ENCODE measurements at regions not wholly inside any gene's neighbourhood (a gene's known extent, or its start where the extent isn't known, plus 50 kb on each side); places are given as distances from the start of the nearest gene placed in this dataset.

DNA sequence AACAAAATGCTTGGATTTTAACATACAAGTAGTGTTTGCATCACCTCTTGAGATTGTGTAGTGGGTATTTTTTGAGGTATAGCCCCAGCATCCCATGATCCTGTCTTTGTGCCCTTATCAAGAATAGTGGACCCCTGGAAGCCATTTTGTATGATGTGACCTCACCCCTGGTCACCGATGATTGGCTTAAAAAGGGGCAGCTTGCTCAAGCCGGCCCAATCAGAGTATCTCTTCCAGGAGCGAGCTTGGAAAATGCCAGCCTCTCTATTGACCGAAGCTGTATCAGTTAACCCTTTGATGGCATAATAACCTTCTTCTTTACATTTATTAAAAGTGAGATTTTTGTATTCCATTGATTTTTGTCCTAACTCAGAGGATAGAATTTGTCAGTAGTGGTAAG, 55.5 kb upstream of the FAM20A start:
- Histone ChIP-seq H3K4me1 (no peaks in the 10 kb centered on the region), H3K27ac (no peak overlapping the region), H3K27me3 (no peaks in the 10 kb centered on the region)

More for the DNA sequence above, 55.5 kb upstream of the FAM20A start:
- Histone ChIP-seq H3K9me3 (no peaks in the 10 kb centered on the region), H3K36me3 (no peaks in the 10 kb centered on the region), H3K4me3 (no peak overlapping the region)
- TF ChIP-seq POLR2A (IDR thresholded peaks at IDR 0.05): no peak
- TF ChIP-seq, protein P1, sequence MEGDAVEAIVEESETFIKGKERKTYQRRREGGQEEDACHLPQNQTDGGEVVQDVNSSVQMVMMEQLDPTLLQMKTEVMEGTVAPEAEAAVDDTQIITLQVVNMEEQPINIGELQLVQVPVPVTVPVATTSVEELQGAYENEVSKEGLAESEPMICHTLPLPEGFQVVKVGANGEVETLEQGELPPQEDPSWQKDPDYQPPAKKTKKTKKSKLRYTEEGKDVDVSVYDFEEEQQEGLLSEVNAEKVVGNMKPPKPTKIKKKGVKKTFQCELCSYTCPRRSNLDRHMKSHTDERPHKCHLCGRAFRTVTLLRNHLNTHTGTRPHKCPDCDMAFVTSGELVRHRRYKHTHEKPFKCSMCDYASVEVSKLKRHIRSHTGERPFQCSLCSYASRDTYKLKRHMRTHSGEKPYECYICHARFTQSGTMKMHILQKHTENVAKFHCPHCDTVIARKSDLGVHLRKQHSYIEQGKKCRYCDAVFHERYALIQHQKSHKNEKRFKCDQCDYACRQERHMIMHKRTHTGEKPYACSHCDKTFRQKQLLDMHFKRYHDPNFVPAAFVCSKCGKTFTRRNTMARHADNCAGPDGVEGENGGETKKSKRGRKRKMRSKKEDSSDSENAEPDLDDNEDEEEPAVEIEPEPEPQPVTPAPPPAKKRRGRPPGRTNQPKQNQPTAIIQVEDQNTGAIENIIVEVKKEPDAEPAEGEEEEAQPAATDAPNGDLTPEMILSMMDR (IDR thresholded peaks at IDR 0.05): no peak
- DNase-seq: no peak
